GM06990 (cell line): ENCODE measurements at regions not wholly inside any gene's neighbourhood (a gene's known extent, or its start where the extent isn't known, plus 50 kb on each side); places are given as distances from the start of the nearest gene placed in this dataset.

Experiments used
- DNase-seq: peaks from one replicate; pipeline ENCODE4 v3.0.0-alpha.2; 2011; ENCODE audit not compliant: insufficient read length; ENCODE audit errors: extremely low read depth
- H3K27me3 ChIP-seq: replicated peaks from 2 replicates; pipeline ENCODE4 v1.6.0; 2011; ENCODE audit warnings: low read length; ENCODE audit not compliant: control insufficient read depth, insufficient read depth
- H3K36me3 ChIP-seq: 2 replicates; pipeline ENCODE4 v1.5.1; 2011; ENCODE audit warnings: low read length; ENCODE audit not compliant: control insufficient read depth, insufficient read depth
- H3K4me3 ChIP-seq: replicated peaks from 2 replicates; pipeline ENCODE4 v1.5.1; 2011; ENCODE audit warnings: low read depth, mild to moderate bottlenecking, control low read depth, low read length
- CTCF ChIP-seq: IDR thresholded peaks from 2 replicates; pipeline ENCODE4 v1.5.1; 2011; ENCODE audit warnings: low read length, control low read depth, mild to moderate bottlenecking, inconsistent platforms; ENCODE audit not compliant: insufficient read depth, poor library complexity, severe bottlenecking

- no peak overlapping the region for H3K4me3 ChIP-seq
- no peak for TF ChIP-seq CTCF
- no peaks in the 10 kb centered on the region for H3K36me3 ChIP-seq
- no peaks in the 10 kb centered on the region for H3K27me3 ChIP-seq
- DNase-seq: no peak
Measured at GRCh38 chr3:132229641-132230040, 87.6 kb upstream of the ACP3 start.

- TF ChIP-seq CTCF: no peak
- no peak overlapping the region for H3K4me3 ChIP-seq
- no peaks in the 10 kb centered on the region for H3K36me3 ChIP-seq
- DNase-seq: no peak
- H3K27me3 ChIP-seq: no peaks in the 10 kb centered on the region
Measured at GRCh38 chr3:132230156-132231000, 86.8 kb upstream of the ACP3 start.

GRCh38 chr3:132231633-132232032 is 85.6 kb upstream of the ACP3 start:
- no peak for TF ChIP-seq CTCF
- no peak for DNase-seq
- H3K27me3 ChIP-seq: no peaks in the 10 kb centered on the region
- H3K36me3 ChIP-seq: no peaks in the 10 kb centered on the region
- no peak overlapping the region for H3K4me3 ChIP-seq

GRCh38 chr3:132232231-132232792 is 84.9 kb upstream of the ACP3 start:
- no peaks in the 10 kb centered on the region for H3K36me3 ChIP-seq
- DNase-seq: no peak
- H3K4me3 ChIP-seq: no peak overlapping the region
- no peak for TF ChIP-seq CTCF
- H3K27me3 ChIP-seq: no peaks in the 10 kb centered on the region

- TF ChIP-seq CTCF: no peak
- no peak for DNase-seq
- Histone ChIP-seq H3K27me3 (no peaks in the 10 kb centered on the region), H3K36me3 (no peaks in the 10 kb centered on the region), H3K4me3 (no peak overlapping the region)
Measured at GRCh38 chr3:132236701-132237651, 80.2 kb upstream of the ACP3 start.
